ENCODE measurements at regions not wholly inside any gene's neighbourhood (a gene's known extent, or its start where the extent isn't known, plus 50 kb on each side); places are given as distances from the start of the nearest gene placed in this dataset.

DNA sequence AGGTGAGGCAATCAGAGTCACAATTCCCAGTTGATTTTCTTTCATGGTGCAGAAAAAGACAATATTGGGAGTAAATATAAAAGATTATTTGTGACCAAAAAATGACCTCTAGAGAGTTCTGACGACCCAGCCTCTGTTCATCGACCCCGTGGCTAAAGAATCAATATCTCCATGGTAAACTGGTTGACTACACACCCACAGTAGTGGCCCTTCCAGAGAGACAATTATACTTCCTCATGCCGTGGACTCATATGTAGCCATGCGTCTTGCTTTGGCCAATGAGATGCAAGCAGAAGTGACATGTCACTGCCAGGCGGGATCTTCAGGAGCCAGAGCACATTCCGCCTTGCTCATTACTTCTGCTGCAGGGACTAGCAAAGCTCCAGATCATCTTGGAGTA is 163.3 kb upstream of the RAD23B start:
- DNase-seq, result no peak

GRCh38 chr9:107123389-107123788 is 159.7 kb upstream of the RAD23B start:
- DNase-seq, result no peak

DNA sequence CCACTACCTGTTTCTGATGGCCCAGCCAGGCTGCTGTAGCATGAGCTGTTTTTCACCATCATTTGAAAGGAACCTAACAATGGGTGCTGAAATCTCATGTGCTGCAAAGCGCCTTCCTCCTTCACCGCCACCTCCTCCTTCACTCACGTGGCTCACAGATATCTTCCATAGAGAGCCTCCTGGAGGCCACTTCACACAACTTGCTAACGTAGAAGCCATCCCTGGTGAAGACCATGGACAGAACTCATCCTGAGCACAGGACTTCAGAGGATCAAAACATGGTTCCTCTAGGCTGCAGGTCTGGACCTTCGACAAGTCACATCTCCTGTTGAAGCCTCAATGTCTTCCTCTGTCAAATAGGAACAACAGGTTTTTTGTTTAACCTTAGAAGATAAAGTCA is 155.5 kb upstream of the RAD23B start:
- DNase-seq, result no peak

- DNase-seq, result peak; percentile 50 to 90 (median 72)
These were observed 151.8 kb upstream of the RAD23B start for GRCh38 chr9:107131108-107131799.

- DNase-seq, result no peak
These were observed 146.8 kb upstream of the RAD23B start for GRCh38 chr9:107136296-107136695.

DNA sequence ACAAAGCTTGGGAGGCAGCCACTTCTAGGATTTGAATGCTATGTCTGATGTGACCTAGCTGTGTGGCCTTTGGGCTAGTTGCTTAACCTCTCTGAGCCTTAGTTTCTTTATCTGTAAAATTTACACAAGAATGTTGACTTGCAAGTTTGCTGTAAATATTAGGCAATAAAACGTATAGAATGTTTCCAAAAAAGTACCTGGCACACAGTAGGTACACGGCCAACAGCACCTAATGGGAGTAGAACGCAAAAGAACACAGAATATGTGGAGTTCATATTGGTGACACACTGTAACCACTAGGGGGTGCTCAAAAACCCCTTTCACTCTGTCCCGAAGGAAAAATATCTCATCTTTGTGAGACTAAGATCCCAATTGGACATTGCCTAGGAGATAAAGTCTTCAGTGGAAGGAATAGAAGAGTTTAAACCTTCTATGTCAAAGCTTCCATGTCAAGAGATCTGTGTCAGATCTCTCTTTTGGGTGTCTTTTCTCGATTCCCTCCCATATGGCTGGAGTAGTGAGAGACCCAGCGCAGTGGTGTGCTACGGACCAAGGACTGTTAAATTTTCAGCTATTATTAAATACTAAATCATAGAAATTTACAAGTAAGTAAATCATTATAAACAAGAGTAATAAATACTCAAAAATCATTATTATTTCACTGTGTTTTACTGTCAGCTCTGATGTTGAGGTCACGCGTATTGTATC is 145.4 kb upstream of the RAD23B start:
- peak; percentile 23 to 47 (median 35) for DNase-seq

DNA sequence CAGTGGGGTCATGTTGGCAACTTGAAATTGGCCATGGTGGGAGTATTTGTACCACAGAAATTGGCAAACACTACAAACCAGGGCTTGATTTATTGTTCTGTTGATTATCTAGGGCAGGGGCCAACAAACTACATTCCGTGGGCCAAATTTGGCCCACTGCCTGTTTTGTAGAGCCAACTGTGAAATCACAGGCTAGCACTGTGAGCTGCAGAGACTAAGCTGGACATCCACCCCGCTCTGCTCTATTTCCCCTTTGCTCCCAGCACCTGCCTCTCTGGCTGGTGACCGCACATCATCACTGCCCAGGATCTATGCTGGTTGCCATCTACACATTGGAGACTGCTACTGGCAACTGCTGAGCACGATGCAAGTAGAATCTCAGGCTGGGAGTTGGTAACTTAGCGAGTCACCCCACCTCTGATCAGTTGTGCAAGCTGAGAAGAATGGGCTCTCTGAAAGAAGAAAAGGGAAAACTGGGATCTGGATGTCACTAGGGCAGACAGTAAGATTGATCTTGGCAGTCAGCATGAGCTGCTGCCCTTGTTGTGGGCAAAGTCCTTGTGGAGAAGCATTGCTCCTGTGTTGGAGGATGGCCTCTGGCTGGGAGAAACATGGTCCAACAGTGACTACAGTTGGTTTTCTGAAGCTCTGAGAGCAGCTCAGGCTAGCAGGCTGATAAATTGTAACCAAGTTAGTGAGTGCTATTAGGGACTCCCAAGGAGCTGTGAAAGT is 144.7 kb upstream of the RAD23B start:
- DNase-seq, result no peak

- DNase-seq, result peak in 1 of 3 experiments; percentile 12
These were observed 141.1 kb upstream of the RAD23B start for GRCh38 chr9:107141967-107142366.

- no peak for DNase-seq
These were observed 140.6 kb upstream of the RAD23B start for GRCh38 chr9:107142430-107142829.

DNA sequence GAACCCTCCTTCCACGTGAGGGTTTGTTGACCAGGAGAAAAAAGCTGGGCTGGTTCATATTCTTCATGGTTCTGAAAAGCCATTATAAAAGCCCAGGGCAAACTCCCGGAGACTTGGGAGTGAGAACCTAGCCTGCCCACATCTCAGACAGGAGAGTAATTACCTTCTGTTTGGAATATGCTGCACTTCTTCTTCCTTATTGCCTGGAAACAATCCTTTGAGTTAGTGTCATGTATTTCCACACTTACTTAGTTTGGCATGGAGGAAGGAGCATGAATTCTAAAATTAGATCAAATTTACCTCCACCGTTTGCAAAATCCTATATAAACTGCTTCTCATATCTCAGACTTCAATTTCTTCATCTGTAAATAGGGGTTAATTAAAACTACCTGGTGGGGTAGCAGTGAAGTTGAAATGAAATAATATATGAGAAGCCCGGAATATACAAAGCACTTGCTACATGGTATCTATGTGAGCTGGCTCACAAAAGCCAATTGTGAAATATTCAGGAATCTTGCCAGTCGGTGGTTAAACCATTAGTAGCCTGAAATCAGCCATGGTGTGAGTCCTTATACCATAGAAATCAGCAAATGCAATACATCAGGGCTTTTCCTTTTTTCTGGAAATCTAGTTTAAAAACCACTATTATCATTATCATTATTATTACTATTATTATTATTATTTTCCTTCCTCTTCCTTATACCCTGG is 140.0 kb upstream of the RAD23B start:
- no peak for DNase-seq

DNA sequence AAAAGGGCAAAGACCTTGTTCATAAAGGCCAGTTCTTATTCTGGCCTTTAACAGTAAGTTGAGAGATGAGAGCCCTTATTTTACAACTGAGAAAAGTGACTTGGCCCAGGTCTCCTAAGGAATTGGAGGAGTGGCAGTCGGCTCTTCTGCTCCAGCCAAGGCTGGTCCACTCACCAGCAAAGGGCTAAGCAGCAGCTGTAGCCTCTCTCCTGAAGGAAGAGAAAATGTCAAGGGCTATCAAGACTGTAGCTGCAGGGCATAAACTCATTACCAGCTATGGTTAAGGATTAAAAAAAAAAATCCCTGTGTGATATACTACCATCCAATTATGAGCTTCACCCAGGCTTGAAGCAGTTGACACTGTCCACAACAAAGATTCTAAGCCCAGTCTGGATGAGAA is 138.6 kb upstream of the RAD23B start:
- peak; percentile 15 to 92 (median 74) for DNase-seq

- no peak for DNase-seq
These were observed 135.9 kb upstream of the RAD23B start for GRCh38 chr9:107147134-107147533.

DNA sequence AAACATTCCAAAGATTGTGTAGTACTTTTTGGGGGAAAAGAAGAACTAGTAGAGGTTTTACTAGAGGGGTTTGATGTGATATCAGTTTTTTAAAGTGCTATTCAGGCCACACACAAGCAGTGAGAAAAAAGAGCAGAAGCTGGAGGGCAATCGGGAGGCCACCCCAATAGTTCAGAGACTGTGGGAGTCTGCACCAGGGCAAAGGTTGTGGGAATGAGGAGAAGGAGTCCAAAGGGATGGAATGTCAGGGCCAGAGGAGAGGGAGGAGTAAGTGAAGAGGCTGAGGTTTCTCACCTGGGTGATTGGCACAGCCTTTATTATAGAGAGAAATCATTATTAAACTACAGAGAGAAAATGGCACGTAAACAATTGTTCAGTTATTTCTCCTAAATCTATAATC is 134.9 kb upstream of the RAD23B start:
- no peak for DNase-seq

DNA sequence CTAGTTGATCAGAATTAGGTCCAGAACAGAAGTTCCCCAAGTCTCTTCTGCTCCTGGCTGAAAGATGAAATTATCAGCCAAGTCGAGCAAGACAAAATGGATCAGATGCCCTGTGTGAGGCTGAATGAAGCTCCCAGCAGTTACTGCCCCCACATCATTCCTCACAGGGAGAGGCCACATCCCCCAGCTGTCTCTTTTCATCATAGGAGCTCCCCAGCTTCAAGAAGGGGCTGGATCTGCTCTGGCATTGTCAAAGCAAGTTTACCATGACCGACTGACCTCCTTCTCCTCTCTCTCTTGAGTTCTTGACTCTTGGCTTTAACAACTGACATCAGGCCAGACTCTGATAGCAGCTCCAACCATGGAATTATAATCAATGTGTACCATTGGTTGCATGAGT is 133.3 kb upstream of the RAD23B start:
- DNase-seq, result no peak

- no peak for DNase-seq
These were observed 129.7 kb upstream of the RAD23B start for GRCh38 chr9:107153336-107153735.

GRCh38 chr9:107154291-107154690 is 128.8 kb upstream of the RAD23B start:
- DNase-seq, result no peak

DNA sequence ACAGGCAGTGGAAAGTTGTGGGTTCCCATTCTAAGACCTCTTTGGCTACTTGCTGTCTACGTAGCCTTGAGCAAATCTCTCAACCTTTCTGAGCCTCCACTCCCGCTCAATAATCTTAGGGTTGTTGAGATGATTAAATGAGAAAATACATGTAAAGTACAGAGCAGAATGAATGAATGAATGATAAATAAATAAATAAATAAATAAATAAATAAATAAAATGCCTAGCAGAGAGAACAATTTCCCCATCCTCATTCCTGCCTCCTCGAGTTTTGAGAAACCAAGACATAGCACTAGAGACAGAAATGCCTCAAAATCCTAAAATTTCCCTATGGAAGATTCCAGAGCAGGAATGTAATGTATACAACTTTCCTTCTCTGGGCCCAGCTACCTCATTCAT is 128.3 kb upstream of the RAD23B start:
- no peak for DNase-seq

DNA sequence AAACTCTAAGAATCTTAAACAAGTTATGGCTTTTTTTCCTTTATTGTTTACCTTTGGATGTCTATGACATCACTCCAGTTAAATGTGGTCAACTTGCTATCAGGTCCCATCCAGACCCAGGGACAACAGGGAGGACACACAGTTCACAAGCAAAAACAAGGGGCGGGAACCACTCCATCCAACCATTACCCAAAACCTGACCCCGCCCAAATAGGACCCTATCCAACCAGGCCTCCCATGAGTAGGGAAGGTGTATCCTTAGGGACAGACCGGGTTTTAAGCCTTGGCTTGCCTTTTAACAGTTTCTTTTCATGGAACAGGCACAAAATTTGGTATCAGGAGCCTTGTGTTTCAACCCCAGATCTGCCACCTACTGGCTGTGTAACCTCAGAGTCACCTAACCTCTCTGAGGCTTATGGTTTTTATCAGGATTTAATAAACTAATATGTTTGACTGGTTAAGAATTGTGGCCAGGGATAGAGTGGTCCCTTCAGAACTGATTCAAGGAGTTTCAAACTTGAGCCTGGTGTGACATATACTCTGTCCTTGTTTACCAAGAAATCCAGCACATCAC is 127.7 kb upstream of the RAD23B start:
- peak in 1 of 3 experiments; percentile 13 for DNase-seq

DNA sequence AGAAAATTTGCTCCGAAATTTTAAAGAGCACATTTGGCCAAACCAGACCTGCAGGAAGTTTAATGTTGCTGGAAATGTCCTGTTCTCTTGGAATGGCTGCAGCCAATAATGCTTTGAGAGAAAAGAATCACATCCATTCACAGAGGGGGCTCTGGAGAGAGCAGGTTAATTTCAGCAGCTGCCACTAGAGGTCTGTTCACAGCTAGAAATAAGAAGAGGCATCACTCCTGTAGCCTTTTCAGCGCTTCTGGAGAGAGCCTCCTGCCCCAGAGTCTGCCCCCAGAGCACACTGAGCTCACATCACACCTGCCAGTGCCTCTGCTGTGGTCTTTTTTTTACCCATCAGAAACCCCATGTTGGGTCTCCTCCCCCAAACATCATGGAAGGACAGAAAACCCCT is 124.8 kb upstream of the RAD23B start:
- DNase-seq, result peak in 2 of 3 experiments; percentile 48 to 63

DNA sequence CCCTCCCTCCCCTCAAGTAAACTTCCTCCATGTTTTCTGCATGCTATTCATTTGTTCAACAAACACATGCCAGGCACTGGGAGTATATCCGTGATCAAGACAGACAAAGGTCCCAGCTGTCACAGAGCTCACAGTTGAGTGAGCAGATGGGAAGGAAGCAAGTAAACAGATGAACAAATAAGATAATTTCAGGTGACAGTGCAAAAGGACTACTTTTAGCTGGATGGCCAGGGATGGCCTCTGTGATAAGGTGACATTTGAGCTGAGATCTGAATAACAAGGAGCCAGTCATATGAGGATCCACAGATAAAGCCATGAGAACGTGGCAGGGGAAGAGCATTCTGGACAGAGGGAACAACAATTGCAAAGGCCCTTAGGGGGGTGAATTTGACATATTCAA is 121.7 kb upstream of the RAD23B start:
- DNase-seq, result peak in 2 of 3 experiments; percentile 19 to 65

DNA sequence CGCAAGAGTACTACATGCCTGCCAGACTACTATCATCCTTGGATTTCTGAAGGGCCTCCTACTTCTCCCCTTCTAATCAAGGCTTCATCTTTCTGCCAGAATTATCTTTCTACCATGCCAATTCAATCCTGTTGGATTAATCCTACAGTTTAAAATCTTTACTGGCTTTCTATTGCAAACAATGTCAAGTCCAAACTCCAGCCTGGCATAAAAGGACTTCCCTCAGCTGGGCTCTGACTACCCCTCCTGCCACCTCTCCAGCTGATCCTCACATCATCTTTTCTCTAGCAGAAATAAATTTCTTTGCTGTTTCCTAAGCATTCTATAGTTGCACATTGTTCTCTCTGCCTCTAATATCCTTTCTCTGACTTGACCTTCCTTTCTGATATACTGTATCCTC is 119.7 kb upstream of the RAD23B start:
- no peak for DNase-seq

- no peak for DNase-seq
These were observed 113.3 kb upstream of the RAD23B start for GRCh38 chr9:107169796-107170195.

- no peak for DNase-seq
These were observed 112.3 kb upstream of the RAD23B start for GRCh38 chr9:107170801-107171200.

Measured in NCI-H1417 (cell line).